ENCODE measurements at regions not wholly inside any gene's neighbourhood (a gene's known extent, or its start where the extent isn't known, plus 50 kb on each side); places are given as distances from the start of the nearest gene placed in this dataset.

GRCh38 chr10:121051696-121052279 lies 200.6 kb downstream of the WDR11 start:
- H3K4me1 Mint-ChIP-seq: peaks cover 4% of the 10 kb centered on the region
- no peak overlapping the region for H3K27ac Mint-ChIP-seq (ENCODE audit: unreplicated experiment)
- no peak overlapping the region for H3K4me3 Mint-ChIP-seq
- H3K36me3 Mint-ChIP-seq (ENCODE audit: low read depth): no peaks in the 10 kb centered on the region
- H3K27me3 Mint-ChIP-seq (ENCODE audit: low read depth): no peaks in the 10 kb centered on the region
- TF ChIP-seq CTCF (conservative IDR thresholded peaks at IDR 0.05): no peak
- H3K9me3 Mint-ChIP-seq: peaks cover 5% of the 10 kb centered on the region
- DNase-seq (ENCODE audit: low read depth, low spot score): no peak

GRCh38 chr10:121053151-121053550 lies 202.0 kb downstream of the WDR11 start:
- peaks cover 4% of the 10 kb centered on the region for H3K4me1 Mint-ChIP-seq
- no peak for TF ChIP-seq CTCF (conservative IDR thresholded peaks at IDR 0.05)
- no peak overlapping the region for H3K27ac Mint-ChIP-seq (ENCODE audit: unreplicated experiment)
- H3K9me3 Mint-ChIP-seq: peaks cover 5% of the 10 kb centered on the region
- DNase-seq (ENCODE audit: low read depth, low spot score): no peak
- no peaks in the 10 kb centered on the region for H3K36me3 Mint-ChIP-seq (ENCODE audit: low read depth)
- no peaks in the 10 kb centered on the region for H3K27me3 Mint-ChIP-seq (ENCODE audit: low read depth)
- H3K4me3 Mint-ChIP-seq: no peak overlapping the region

- peaks cover 5% of the 10 kb centered on the region for H3K9me3 Mint-ChIP-seq
- H3K27me3 Mint-ChIP-seq (ENCODE audit: low read depth): no peaks in the 10 kb centered on the region
- DNase-seq (ENCODE audit: low read depth, low spot score): no peak
- H3K27ac Mint-ChIP-seq (ENCODE audit: unreplicated experiment): no peak overlapping the region
- TF ChIP-seq CTCF (conservative IDR thresholded peaks at IDR 0.05): no peak
- H3K4me3 Mint-ChIP-seq: no peak overlapping the region
- H3K4me1 Mint-ChIP-seq: peaks cover 4% of the 10 kb centered on the region
- H3K36me3 Mint-ChIP-seq (ENCODE audit: low read depth): no peaks in the 10 kb centered on the region
Measured at GRCh38 chr10:121054874-121055273, 203.7 kb downstream of the WDR11 start.

- H3K4me3 Mint-ChIP-seq: no peak overlapping the region
- no peak for DNase-seq (ENCODE audit: low read depth, low spot score)
- H3K4me1 Mint-ChIP-seq: no peaks in the 10 kb centered on the region
- no peaks in the 10 kb centered on the region for H3K27me3 Mint-ChIP-seq (ENCODE audit: low read depth)
- H3K9me3 Mint-ChIP-seq: no peaks in the 10 kb centered on the region
- no peak overlapping the region for H3K27ac Mint-ChIP-seq (ENCODE audit: unreplicated experiment)
- no peak for TF ChIP-seq CTCF (conservative IDR thresholded peaks at IDR 0.05)
- no peaks in the 10 kb centered on the region for H3K36me3 Mint-ChIP-seq (ENCODE audit: low read depth)
Measured at GRCh38 chr10:121057269-121057668, 206.1 kb downstream of the WDR11 start.

GRCh38 chr10:121058082-121058481 lies 206.9 kb downstream of the WDR11 start:
- TF ChIP-seq CTCF (conservative IDR thresholded peaks at IDR 0.05): no peak
- Mint-ChIP-seq H3K36me3 (ENCODE audit: low read depth) (no peaks in the 10 kb centered on the region), H3K27me3 (ENCODE audit: low read depth) (no peaks in the 10 kb centered on the region), H3K4me3 (no peak overlapping the region), H3K27ac (ENCODE audit: unreplicated experiment) (no peak overlapping the region), H3K9me3 (no peaks in the 10 kb centered on the region), H3K4me1 (no peaks in the 10 kb centered on the region)
- DNase-seq (ENCODE audit: low read depth, low spot score): no peak
